ENCODE measurements at regions not wholly inside any gene's neighbourhood (a gene's known extent, or its start where the extent isn't known, plus 50 kb on each side); places are given as distances from the start of the nearest gene placed in this dataset.

DNA sequence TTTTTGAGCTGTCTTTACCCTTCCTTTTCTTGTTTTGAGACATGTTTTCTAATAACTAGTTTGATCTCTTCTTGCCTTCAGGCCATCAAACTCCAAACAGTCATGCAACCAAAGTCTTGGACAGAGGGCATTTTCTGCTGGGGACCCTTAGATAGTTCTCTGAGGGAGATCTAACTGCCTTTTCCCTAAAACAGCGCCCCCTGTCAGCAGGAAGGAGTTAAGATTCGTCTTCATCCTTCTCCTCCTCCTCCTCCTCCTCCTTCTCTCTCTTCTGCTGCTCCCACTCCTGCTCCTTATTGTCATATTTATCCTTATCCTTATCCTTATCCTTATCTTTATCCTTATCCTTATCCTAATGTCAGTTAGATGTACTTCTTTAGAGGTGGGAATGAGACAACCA, 417.2 kb downstream of the TRAM1L1 start:
- Histone ChIP-seq H3K27ac (ENCODE audit: low read depth, low read length) (no peak overlapping the region), H3K36me3 (ENCODE audit: insufficient read depth, low read length) (no peaks in the 10 kb centered on the region), H3K4me3 (ENCODE audit: low read length in 2 of 2) (no peak overlapping the region), H3K4me1 (ENCODE audit: insufficient read depth, low read length) (no peaks in the 10 kb centered on the region), H3K9me3 (ENCODE audit: control insufficient read depth in 1 of 2, low read length in 2 of 2) (no peaks in the 10 kb centered on the region), H3K27me3 (ENCODE audit: insufficient read depth, low read length) (no peaks in the 10 kb centered on the region)
- intact Hi-C loops (cut with micrococcal nuclease): no loop called here
- ChIA-PET POLR2A (ENCODE audit: partially characterized antibody) (no interaction called here), CTCF (ENCODE audit: partially characterized antibody) (no interaction called here)
- Mint-ChIP-seq H3K27me3 (no peaks in the 10 kb centered on the region), H3K4me1 (no peaks in the 10 kb centered on the region), H3K4me3 (no peak overlapping the region), H3K9me3 (peaks cover 0 to 18% (median 5%) of the 10 kb centered on the region in 8 donors), H3K36me3 (no peaks in the 10 kb centered on the region), H3K27ac (no peak overlapping the region)
- DNase-seq: no peak

GRCh38 chr4:116665716-116666115, 419.7 kb downstream of the TRAM1L1 start:
- H3K4me1 ChIP-seq (ENCODE audit: insufficient read depth, low read length): no peaks in the 10 kb centered on the region
- Mint-ChIP-seq H3K4me1 (no peaks in the 10 kb centered on the region), H3K36me3 (no peaks in the 10 kb centered on the region), H3K9me3 (peaks cover 0 to 23% (median 11%) of the 10 kb centered on the region in 8 donors), H3K27ac (no peak overlapping the region), H3K4me3 (no peak overlapping the region), H3K27me3 (no peaks in the 10 kb centered on the region)
- no peaks in the 10 kb centered on the region for H3K36me3 ChIP-seq (ENCODE audit: insufficient read depth, low read length)
- ChIA-PET CTCF (ENCODE audit: partially characterized antibody) (no interaction called here), POLR2A (ENCODE audit: partially characterized antibody) (no interaction called here)
- no peaks in the 10 kb centered on the region for H3K27me3 ChIP-seq (ENCODE audit: insufficient read depth, low read length)
- H3K4me3 ChIP-seq (ENCODE audit: low read length in 2 of 2): no peak overlapping the region
- no peak overlapping the region for H3K27ac ChIP-seq (ENCODE audit: low read depth, low read length)
- intact Hi-C loops (cut with micrococcal nuclease): no loop called here
- no peaks in the 10 kb centered on the region for H3K9me3 ChIP-seq (ENCODE audit: control insufficient read depth in 1 of 2, low read length in 2 of 2)
- DNase-seq: no peak

GRCh38 chr4:116664198-116664597, 421.2 kb downstream of the TRAM1L1 start:
- peaks cover 2 to 35% (median 14%) of the 10 kb centered on the region in 8 donors for H3K9me3 Mint-ChIP-seq
- Histone ChIP-seq H3K4me3 (ENCODE audit: low read length in 2 of 2) (no peak overlapping the region), H3K36me3 (ENCODE audit: insufficient read depth, low read length) (no peaks in the 10 kb centered on the region), H3K9me3 (ENCODE audit: control insufficient read depth in 1 of 2, low read length in 2 of 2) (peaks cover 0 to 4% of the 10 kb centered on the region in 2 donors), H3K4me1 (ENCODE audit: insufficient read depth, low read length) (no peaks in the 10 kb centered on the region), H3K27me3 (ENCODE audit: insufficient read depth, low read length) (no peaks in the 10 kb centered on the region), H3K27ac (ENCODE audit: low read depth, low read length) (no peak overlapping the region)
- no peak for DNase-seq
- H3K36me3 Mint-ChIP-seq: no peaks in the 10 kb centered on the region
- no peaks in the 10 kb centered on the region for H3K27me3 Mint-ChIP-seq
- no peak overlapping the region for H3K27ac Mint-ChIP-seq
- H3K4me3 Mint-ChIP-seq: no peak overlapping the region
- no peaks in the 10 kb centered on the region for H3K4me1 Mint-ChIP-seq
- intact Hi-C loops (cut with micrococcal nuclease): no loop called here
- POLR2A ChIA-PET (ENCODE audit: partially characterized antibody): no interaction called here
- CTCF ChIA-PET (ENCODE audit: partially characterized antibody): interaction anchor here (0.6 to 0.9 kb wide), 2 partner anchors 28 to 92 kb away, joined by 3 to 4 read pairs; no protein-coding TSS in a partner anchor

DNA sequence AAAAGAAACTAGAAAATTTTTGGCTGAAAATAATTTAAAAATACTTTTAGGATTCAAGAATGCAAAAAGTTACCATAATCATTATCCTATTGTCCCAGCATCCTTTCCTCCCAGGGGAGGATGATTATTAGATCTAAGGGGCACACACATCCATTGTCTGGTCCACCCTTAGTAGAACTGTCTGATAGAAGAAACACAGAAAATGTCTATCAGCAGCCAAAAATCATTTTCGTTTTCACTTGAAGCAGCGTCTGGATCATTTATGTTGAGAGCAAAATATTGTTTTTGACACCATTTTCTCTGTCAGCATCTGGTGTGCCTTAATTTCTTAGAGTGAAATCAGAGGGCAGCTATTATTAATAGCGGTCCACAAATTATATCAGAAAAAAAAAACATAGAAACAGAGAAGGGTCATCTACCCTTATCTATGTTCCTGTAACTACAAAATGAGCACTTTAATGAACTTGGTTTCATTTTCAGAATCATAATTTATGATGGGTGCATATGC, 446.3 kb downstream of the TRAM1L1 start:
- H3K4me3 ChIP-seq (ENCODE audit: low read length in 2 of 2): no peak overlapping the region
- POLR2A ChIA-PET (ENCODE audit: partially characterized antibody): no interaction called here
- no peak overlapping the region for H3K4me3 Mint-ChIP-seq
- no peaks in the 10 kb centered on the region for H3K9me3 Mint-ChIP-seq
- H3K36me3 ChIP-seq (ENCODE audit: insufficient read depth, low read length): no peaks in the 10 kb centered on the region
- H3K27me3 Mint-ChIP-seq: no peaks in the 10 kb centered on the region
- H3K4me1 ChIP-seq (ENCODE audit: insufficient read depth, low read length): no peaks in the 10 kb centered on the region
- no peak for DNase-seq
- intact Hi-C loops (cut with micrococcal nuclease): no loop called here
- no peaks in the 10 kb centered on the region for H3K36me3 Mint-ChIP-seq
- H3K9me3 ChIP-seq (ENCODE audit: control insufficient read depth in 1 of 2, low read length in 2 of 2): no peaks in the 10 kb centered on the region
- H3K27me3 ChIP-seq (ENCODE audit: insufficient read depth, low read length): no peaks in the 10 kb centered on the region
- H3K27ac Mint-ChIP-seq: no peak overlapping the region
- CTCF ChIA-PET (ENCODE audit: partially characterized antibody): no interaction called here
- H3K4me1 Mint-ChIP-seq: no peaks in the 10 kb centered on the region
- no peak overlapping the region for H3K27ac ChIP-seq (ENCODE audit: low read depth, low read length)

GRCh38 chr4:116638592-116638991, 446.8 kb downstream of the TRAM1L1 start:
- H3K9me3 ChIP-seq (ENCODE audit: control insufficient read depth in 1 of 2, low read length in 2 of 2): no peaks in the 10 kb centered on the region
- POLR2A ChIA-PET (ENCODE audit: partially characterized antibody): no interaction called here
- Mint-ChIP-seq H3K4me3 (no peak overlapping the region), H3K36me3 (no peaks in the 10 kb centered on the region), H3K27ac (no peak overlapping the region), H3K27me3 (no peaks in the 10 kb centered on the region), H3K4me1 (no peaks in the 10 kb centered on the region), H3K9me3 (no peaks in the 10 kb centered on the region)
- intact Hi-C loops (cut with micrococcal nuclease): no loop called here
- no peak overlapping the region for H3K27ac ChIP-seq (ENCODE audit: low read depth, low read length)
- no peak for DNase-seq
- no peaks in the 10 kb centered on the region for H3K36me3 ChIP-seq (ENCODE audit: insufficient read depth, low read length)
- H3K27me3 ChIP-seq (ENCODE audit: insufficient read depth, low read length): no peaks in the 10 kb centered on the region
- H3K4me1 ChIP-seq (ENCODE audit: insufficient read depth, low read length): no peaks in the 10 kb centered on the region
- H3K4me3 ChIP-seq (ENCODE audit: low read length in 2 of 2): no peak overlapping the region
- CTCF ChIA-PET (ENCODE audit: partially characterized antibody): no interaction called here

DNA sequence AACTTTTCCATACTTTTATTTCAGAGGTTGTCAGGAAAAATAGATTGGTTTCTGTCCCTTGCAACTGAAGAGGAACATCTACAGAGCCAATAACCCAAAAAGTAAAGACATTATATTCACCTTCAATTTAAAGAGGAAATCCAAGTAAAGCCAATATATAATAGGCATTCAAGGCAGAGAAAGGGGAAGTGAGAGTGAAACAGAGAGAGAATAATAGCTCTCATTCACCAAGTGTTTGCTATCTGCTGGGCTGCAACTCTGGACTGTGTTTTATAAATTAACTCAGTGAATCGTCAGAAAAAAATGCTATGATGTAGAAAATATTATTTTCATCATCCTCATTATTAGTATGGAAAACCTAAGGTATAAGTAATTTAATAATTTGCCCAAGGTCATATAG, 448.5 kb downstream of the TRAM1L1 start:
- POLR2A ChIA-PET (ENCODE audit: partially characterized antibody): no interaction called here
- peaks cover 0 to 3% (median 0%) of the 10 kb centered on the region in 8 donors for H3K9me3 Mint-ChIP-seq
- Histone ChIP-seq H3K4me1 (ENCODE audit: insufficient read depth, low read length) (no peaks in the 10 kb centered on the region), H3K36me3 (ENCODE audit: insufficient read depth, low read length) (no peaks in the 10 kb centered on the region), H3K4me3 (ENCODE audit: low read length in 2 of 2) (no peak overlapping the region), H3K27me3 (ENCODE audit: insufficient read depth, low read length) (no peaks in the 10 kb centered on the region), H3K9me3 (ENCODE audit: control insufficient read depth in 1 of 2, low read length in 2 of 2) (no peaks in the 10 kb centered on the region), H3K27ac (ENCODE audit: low read depth, low read length) (no peak overlapping the region)
- no peak overlapping the region for H3K4me3 Mint-ChIP-seq
- DNase-seq: no peak
- no peaks in the 10 kb centered on the region for H3K36me3 Mint-ChIP-seq
- H3K27ac Mint-ChIP-seq: no peak overlapping the region
- H3K27me3 Mint-ChIP-seq: no peaks in the 10 kb centered on the region
- no peaks in the 10 kb centered on the region for H3K4me1 Mint-ChIP-seq
- CTCF ChIA-PET (ENCODE audit: partially characterized antibody): no interaction called here
- intact Hi-C loops (cut with micrococcal nuclease): no loop called here

DNA sequence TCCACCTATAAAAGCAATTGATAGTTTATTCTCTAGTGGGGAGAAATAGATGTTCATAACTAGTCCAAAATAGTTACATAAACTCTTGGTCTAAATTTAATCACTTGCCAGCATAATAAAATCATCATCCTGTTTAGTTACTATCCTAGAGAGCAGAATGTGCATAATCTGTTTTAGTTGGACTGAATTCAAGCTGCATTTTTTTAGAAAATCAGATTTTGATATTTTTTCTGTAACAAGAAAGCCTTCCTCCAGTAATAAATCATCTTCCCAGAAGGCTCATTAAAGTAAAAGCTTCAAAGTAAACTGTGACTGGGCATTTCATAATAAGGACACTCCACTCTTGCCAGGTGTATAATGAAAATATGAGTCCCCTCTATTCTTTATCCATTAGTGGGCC, 453.1 kb downstream of the TRAM1L1 start:
- Histone ChIP-seq H3K27me3 (ENCODE audit: insufficient read depth, low read length) (no peaks in the 10 kb centered on the region), H3K27ac (ENCODE audit: low read depth, low read length) (no peak overlapping the region), H3K9me3 (ENCODE audit: control insufficient read depth in 1 of 2, low read length in 2 of 2) (no peaks in the 10 kb centered on the region), H3K4me3 (ENCODE audit: low read length in 2 of 2) (no peak overlapping the region), H3K36me3 (ENCODE audit: insufficient read depth, low read length) (no peaks in the 10 kb centered on the region), H3K4me1 (ENCODE audit: insufficient read depth, low read length) (no peaks in the 10 kb centered on the region)
- ChIA-PET CTCF (ENCODE audit: partially characterized antibody) (no interaction called here), POLR2A (ENCODE audit: partially characterized antibody) (no interaction called here)
- intact Hi-C loops (cut with micrococcal nuclease): no loop called here
- Mint-ChIP-seq H3K9me3 (peaks cover 0 to 5% (median 0%) of the 10 kb centered on the region in 8 donors), H3K36me3 (no peaks in the 10 kb centered on the region), H3K27ac (no peak overlapping the region), H3K27me3 (no peaks in the 10 kb centered on the region), H3K4me3 (no peak overlapping the region), H3K4me1 (no peaks in the 10 kb centered on the region)
- DNase-seq: no peak

GRCh38 chr4:116628598-116628997, 456.8 kb downstream of the TRAM1L1 start:
- no peak overlapping the region for H3K4me3 Mint-ChIP-seq
- no peak overlapping the region for H3K27ac ChIP-seq (ENCODE audit: low read depth, low read length)
- no peaks in the 10 kb centered on the region for H3K36me3 Mint-ChIP-seq
- no peak for DNase-seq
- peaks cover 0 to 6% (median 1%) of the 10 kb centered on the region in 8 donors for H3K9me3 Mint-ChIP-seq
- H3K27me3 Mint-ChIP-seq: no peaks in the 10 kb centered on the region
- POLR2A ChIA-PET (ENCODE audit: partially characterized antibody): no interaction called here
- intact Hi-C loops (cut with micrococcal nuclease): no loop called here
- H3K4me1 ChIP-seq (ENCODE audit: insufficient read depth, low read length): no peaks in the 10 kb centered on the region
- no peak overlapping the region for H3K27ac Mint-ChIP-seq
- no peaks in the 10 kb centered on the region for H3K4me1 Mint-ChIP-seq
- CTCF ChIA-PET (ENCODE audit: partially characterized antibody): no interaction called here
- H3K4me3 ChIP-seq (ENCODE audit: low read length in 2 of 2): no peak overlapping the region
- no peaks in the 10 kb centered on the region for H3K9me3 ChIP-seq (ENCODE audit: control insufficient read depth in 1 of 2, low read length in 2 of 2)
- H3K36me3 ChIP-seq (ENCODE audit: insufficient read depth, low read length): no peaks in the 10 kb centered on the region
- H3K27me3 ChIP-seq (ENCODE audit: insufficient read depth, low read length): no peaks in the 10 kb centered on the region
